IMR-90 (cell line): ENCODE measurements at regions not wholly inside any gene's neighbourhood (a gene's known extent, or its start where the extent isn't known, plus 50 kb on each side); places are given as distances from the start of the nearest gene placed in this dataset.

Experiments used
- ATAC-seq: fragments of 200-7000 bp; cut with Tn5 transposase; 2 replicates; pipeline ENCODE4 v1.9.1; 2020; ENCODE audit warnings: low read depth, mild to moderate bottlenecking, moderate library complexity
- BruUV-seq: library from RNA; stranded (reverse); fragments of 400-500 nt; replicated peaks from 2 replicates; lab custom pipeline; 2021; lab: Mats Ljungman, UMichigan
- CTCF ChIA-PET: fragments of 300-600 bp; formaldehyde crosslinking; extraction: SDS; loops from one replicate; lab custom pipeline; 2021; ENCODE audit warnings: antibody characterized with exemption; lab: Yijun Ruan, JAX
- POLR2A ChIA-PET: fragments of 300-600 bp; sonication (Branson Sonifier 250); formaldehyde crosslinking; loops from one replicate; lab custom pipeline; 2022; ENCODE audit warnings: antibody characterized with exemption; ENCODE audit not compliant: unreplicated experiment; lab: Charles Lee
- DNase-seq: peaks from one replicate; pipeline ENCODE4 v3.0.0; 2013
- H2AFZ ChIP-seq: replicated peaks from 2 replicates; pipeline ENCODE3; 2013; ENCODE audit warnings: low read length, mild to moderate bottlenecking; ENCODE audit not compliant: poor library complexity
- H2AK5ac ChIP-seq: 2 replicates; pipeline ENCODE4 v1.6.1; 2013; ENCODE audit warnings: low read depth, low read length, inconsistent platforms
- H2AK9ac ChIP-seq: replicated peaks from 2 replicates; pipeline ENCODE3; 2013; ENCODE audit warnings: mild to moderate bottlenecking, low read depth, low read length, moderate library complexity; ENCODE audit not compliant: poor library complexity
- H2BK120ac ChIP-seq: 2 replicates; pipeline ENCODE4 v1.6.1; 2013; ENCODE audit warnings: low read depth, low read length, inconsistent platforms
- H2BK15ac ChIP-seq: 3 replicates; pipeline ENCODE4 v1.6.1; 2013; ENCODE audit warnings: low read depth, low read length, inconsistent platforms
- H2BK20ac ChIP-seq: 2 replicates; pipeline ENCODE4 v1.6.1; 2013; ENCODE audit warnings: low read depth, mild to moderate bottlenecking, inconsistent platforms, low read length, moderate library complexity
- H2BK5ac ChIP-seq: 2 replicates; pipeline ENCODE4 v1.6.1; 2013; ENCODE audit warnings: mild to moderate bottlenecking, low read depth, low read length, inconsistent platforms; ENCODE audit not compliant: poor library complexity, severe bottlenecking
- H3K14ac ChIP-seq: replicated peaks from 2 replicates; pipeline ENCODE4 v1.6.1; 2013; ENCODE audit warnings: low read depth, low read length, inconsistent platforms
- H3K18ac ChIP-seq: 2 replicates; pipeline ENCODE4 v1.6.1; 2013; ENCODE audit warnings: low read depth, low read length, control low read depth
- H3K23ac ChIP-seq: 2 replicates; pipeline ENCODE4 v1.6.1; 2013; ENCODE audit warnings: low read depth, low read length, inconsistent platforms
- H3K27ac ChIP-seq: 2 replicates; pipeline ENCODE4 v1.5.1; 2013; ENCODE audit warnings: mild to moderate bottlenecking, control low read depth, low read length; ENCODE audit not compliant: insufficient read depth
- H3K27me3 ChIP-seq: 2 replicates; pipeline ENCODE4 v1.6.1; 2013; ENCODE audit warnings: low read length; ENCODE audit not compliant: control insufficient read depth, insufficient read depth
- H3K36me3 ChIP-seq: 2 replicates; pipeline ENCODE4 v1.6.1; 2013; ENCODE audit warnings: low read length, mixed read lengths; ENCODE audit not compliant: control insufficient read depth, insufficient read depth
- H3K4ac ChIP-seq: 2 replicates; pipeline ENCODE4 v1.6.1; 2013; ENCODE audit warnings: low read depth, low read length, inconsistent platforms
- H3K4me1 ChIP-seq: 2 replicates; pipeline ENCODE4 v1.6.1; 2013; ENCODE audit warnings: low read length, mixed read lengths; ENCODE audit not compliant: control insufficient read depth, insufficient read depth
- H3K4me2 ChIP-seq: 2 replicates; pipeline ENCODE4 v1.6.1; 2013; ENCODE audit warnings: low read depth, mild to moderate bottlenecking, control low read depth, low read length, moderate library complexity
- H3K4me3 ChIP-seq: 2 replicates; pipeline ENCODE4 v1.5.1; 2013; ENCODE audit warnings: low read depth, mild to moderate bottlenecking, control low read depth, low read length, moderate library complexity; ENCODE audit not compliant: insufficient read depth
- H3K56ac ChIP-seq: 2 replicates; pipeline ENCODE4 v1.6.1; 2013; ENCODE audit warnings: low read length, inconsistent platforms; ENCODE audit not compliant: insufficient read depth; ENCODE audit errors: extremely low read depth
- H3K79me1 ChIP-seq, 2 experiments: 2 replicates each; pipeline ENCODE4 v1.6.1; 2013; ENCODE audit warnings: low read length in 2 of 2, inconsistent platforms in 1 of 2, low read depth in 1 of 2
- H3K9ac ChIP-seq: 2 replicates; pipeline ENCODE4 v1.6.1; 2013; ENCODE audit warnings: low read depth, low read length, control low read depth
- H3K9me1 ChIP-seq: 2 replicates; pipeline ENCODE4 v1.6.1; 2013; ENCODE audit warnings: low read length, inconsistent platforms; ENCODE audit not compliant: insufficient read depth
- H3K9me3 ChIP-seq: 2 replicates; pipeline ENCODE4 v1.6.1; 2013; ENCODE audit warnings: low read length; ENCODE audit not compliant: control insufficient read depth, insufficient read depth
- H4K20me1 ChIP-seq: 2 replicates; pipeline ENCODE4 v1.6.1; 2013; ENCODE audit warnings: low read length, inconsistent platforms; ENCODE audit not compliant: insufficient read depth
- H4K5ac ChIP-seq: 2 replicates; pipeline ENCODE4 v1.6.1; 2013; ENCODE audit warnings: mild to moderate bottlenecking, low read depth, low read length, control low read depth
- H4K8ac ChIP-seq, 2 experiments: 2 replicates each; pipeline ENCODE4 v1.6.1; 2013; ENCODE audit warnings: low read depth in 2 of 2, low read length in 2 of 2, control low read depth in 1 of 2, inconsistent platforms in 1 of 2
- H4K91ac ChIP-seq: 2 replicates; pipeline ENCODE4 v1.6.1; 2013; ENCODE audit warnings: low read depth, low read length, inconsistent platforms; ENCODE audit not compliant: insufficient read depth
- BHLHE40 ChIP-seq: fragments of 150-350 bp; IDR thresholded peaks from 2 replicates; pipeline ENCODE4 v1.6.1; 2016; ENCODE audit warnings: mild to moderate bottlenecking, low read depth, low read length
- CEBPB ChIP-seq: IDR thresholded peaks from 2 replicates; pipeline ENCODE4 v1.6.1; 2012; ENCODE audit warnings: low read depth, low read length, improper control_type of control experiment
- MAFK ChIP-seq: IDR thresholded peaks from 2 replicates; pipeline ENCODE4 v1.6.1; 2012; ENCODE audit warnings: low read depth, low read length, improper control_type of control experiment
- MAZ ChIP-seq: IDR thresholded peaks from 2 replicates; pipeline ENCODE4 v1.6.1; 2012; ENCODE audit warnings: low read depth, mild to moderate bottlenecking, low read length, improper control_type of control experiment, moderate library complexity, borderline replicate concordance
- NFE2L2 ChIP-seq: fragments of 150-350 bp; IDR thresholded peaks from 2 replicates; pipeline ENCODE4 v1.6.1; 2016; ENCODE audit warnings: low read depth, mild to moderate bottlenecking, low read length
- RAD21 ChIP-seq: IDR thresholded peaks from 2 replicates; pipeline ENCODE4 v1.6.1; 2012; ENCODE audit warnings: low read length, improper control_type of control experiment
- RFX5 ChIP-seq: IDR thresholded peaks from 2 replicates; pipeline ENCODE4 v1.8.0; 2012; ENCODE audit warnings: low read depth, mild to moderate bottlenecking, low read length, moderate library complexity
- USF2 ChIP-seq: fragments of 150-350 bp; IDR thresholded peaks from 2 replicates; pipeline ENCODE4 v1.6.1; 2017; ENCODE audit warnings: mild to moderate bottlenecking, antibody characterized with exemption, low read length, low read depth
- WGBS, 2 experiments: methylation state at CpG; one replicate each; pipeline versions ENCODE4 v1.1.5 to v1.1.7; 2013; ENCODE audit warnings: missing lambda C conversion rate in 2 of 2; ENCODE audit not compliant: insufficient read length in 1 of 2; ENCODE audit errors: extremely low coverage in 2 of 2; 5-methylcytosine and 5-hydroxymethylcytosine counted together
- dilution Hi-C: fragments of 300-500 bp; cut with HindIII; formaldehyde crosslinking; loops from one replicate; pipeline ENCODE4 v1.14.3; 2018; ENCODE audit warnings: low sequenced_read_pairs; ENCODE audit not compliant: unreplicated experiment
- in situ Hi-C: fragments of 300-500 bp; cut with MboI; formaldehyde crosslinking; loops from 3 replicates; pipeline ENCODE4 v1.14.3; 2019; ENCODE audit warnings: low sequenced_read_pairs, inconsistent platforms, mixed read lengths
- intact Hi-C: fragments of 100-400 bp; cut with micrococcal nuclease; formaldehyde crosslinking; loops from 2 replicates; pipeline ENCODE4 v1.10.0; 2022

GRCh38 chr6:113065611-113066010 lies 718.5 kb downstream of the RFPL4B start:
- TF ChIP-seq MAZ: no peak
- TF ChIP-seq RFX5: no peak
- TF ChIP-seq RAD21: no peak
- no peak for TF ChIP-seq NFE2L2
- TF ChIP-seq MAFK: no peak
- TF ChIP-seq BHLHE40: no peak
- TF ChIP-seq USF2: no peak
- no peak for TF ChIP-seq CEBPB
- H3K23ac ChIP-seq: peak overlapping the region; percentile 70
- dilution Hi-C loops (no loop called here), intact Hi-C loops (no loop called here), in situ Hi-C loops (no loop called here)
- H3K36me3 ChIP-seq: no peaks in the 10 kb centered on the region
- no peaks in the 10 kb centered on the region for H3K9me1 ChIP-seq
- peak overlapping the region; percentile 57; the same call in 1 of the 2 replicates for H3K14ac ChIP-seq
- peak; percentile 37; the same call in 1 of the 2 replicates for ATAC-seq
- H2BK120ac ChIP-seq: peak overlapping the region; percentile 89
- no peaks in the 10 kb centered on the region for H4K20me1 ChIP-seq
- peak overlapping the region; percentile 69; the same call in 1 of the 2 replicates for H4K91ac ChIP-seq
- H3K56ac ChIP-seq: no peak overlapping the region; the same call in 1 of the 2 replicates
- peak overlapping the region; percentile 29; the same call in 1 of the 2 replicates for H3K4me2 ChIP-seq
- H3K27me3 ChIP-seq: no peaks in the 10 kb centered on the region
- DNase-seq: peak; percentile 43
- peak overlapping the region; percentile 20 for H2BK5ac ChIP-seq
- no peak overlapping the region for H3K4me3 ChIP-seq
- H2BK20ac ChIP-seq: peak overlapping the region; percentile 86
- CTCF ChIA-PET: interaction anchor here (0.5 kb wide), 1 partner anchor 188 kb away, joined by 3 read pairs; no protein-coding TSS in a partner anchor
- no peak overlapping the region for H2AFZ ChIP-seq
- peaks cover 7% of the 10 kb centered on the region for H3K4me1 ChIP-seq
- peak overlapping the region; percentile 63; the same call in 1 of the 2 replicates for H3K18ac ChIP-seq
- peak overlapping the region; percentile 80 for H3K4ac ChIP-seq
- H2BK15ac ChIP-seq: peak overlapping the region; percentile 35; the same call in 2 of the 3 replicates
- 60% methylated on average over 1 of the region's 2 CpGs; no CpG with 5 or more reads in 1 of the 2 experiments for WGBS, 2 experiments
- POLR2A ChIA-PET: interaction anchor here (0.6 kb wide), 1 partner anchor 367 kb away, joined by 3 read pairs; no protein-coding TSS in a partner anchor
- H3K79me1 ChIP-seq: no peaks in the 10 kb centered on the region
- H4K5ac ChIP-seq: peak overlapping the region; percentile 67; the same call in 1 of the 2 replicates
- no peak overlapping the region for H3K27ac ChIP-seq
- BruUV-seq: no TSS peak
- no peak overlapping the region for H2AK5ac ChIP-seq
- H3K9me3 ChIP-seq: no peaks in the 10 kb centered on the region
- H3K9ac ChIP-seq: no peak overlapping the region
- peak overlapping the region; percentile 17 to 48; a peak in 3 of 4 replicates for H4K8ac ChIP-seq
- H2AK9ac ChIP-seq: no peak overlapping the region
